ENCODE measurements at regions not wholly inside any gene's neighbourhood (a gene's known extent, or its start where the extent isn't known, plus 50 kb on each side); places are given as distances from the start of the nearest gene placed in this dataset.

- no peak for TF ChIP-seq SPI1 (IDR thresholded peaks at IDR 0.05; ENCODE audit: borderline replicate concordance, low read depth)
- TF ChIP-seq, protein P1, sequence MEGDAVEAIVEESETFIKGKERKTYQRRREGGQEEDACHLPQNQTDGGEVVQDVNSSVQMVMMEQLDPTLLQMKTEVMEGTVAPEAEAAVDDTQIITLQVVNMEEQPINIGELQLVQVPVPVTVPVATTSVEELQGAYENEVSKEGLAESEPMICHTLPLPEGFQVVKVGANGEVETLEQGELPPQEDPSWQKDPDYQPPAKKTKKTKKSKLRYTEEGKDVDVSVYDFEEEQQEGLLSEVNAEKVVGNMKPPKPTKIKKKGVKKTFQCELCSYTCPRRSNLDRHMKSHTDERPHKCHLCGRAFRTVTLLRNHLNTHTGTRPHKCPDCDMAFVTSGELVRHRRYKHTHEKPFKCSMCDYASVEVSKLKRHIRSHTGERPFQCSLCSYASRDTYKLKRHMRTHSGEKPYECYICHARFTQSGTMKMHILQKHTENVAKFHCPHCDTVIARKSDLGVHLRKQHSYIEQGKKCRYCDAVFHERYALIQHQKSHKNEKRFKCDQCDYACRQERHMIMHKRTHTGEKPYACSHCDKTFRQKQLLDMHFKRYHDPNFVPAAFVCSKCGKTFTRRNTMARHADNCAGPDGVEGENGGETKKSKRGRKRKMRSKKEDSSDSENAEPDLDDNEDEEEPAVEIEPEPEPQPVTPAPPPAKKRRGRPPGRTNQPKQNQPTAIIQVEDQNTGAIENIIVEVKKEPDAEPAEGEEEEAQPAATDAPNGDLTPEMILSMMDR (IDR thresholded peaks at IDR 0.05; ENCODE audit: insufficient read depth, low read length) = no peak
- TF ChIP-seq POLR2AphosphoS5 (IDR thresholded peaks at IDR 0.05; ENCODE audit: low read depth) = no peak
- no peak for TF ChIP-seq REST (IDR thresholded peaks at IDR 0.05; ENCODE audit: insufficient replicate concordance, low read depth)
Observed at GRCh38 chr5:96093890-96094381, 132.3 kb upstream of the ELL2 start.
